Kidney capillary endothelial cell (primary cell): ENCODE measurements at regions not wholly inside any gene's neighbourhood (a gene's known extent, or its start where the extent isn't known, plus 50 kb on each side); places are given as distances from the start of the nearest gene placed in this dataset.

Source experiments
- DNase-seq: peaks from one replicate; pipeline ENCODE4 v3.0.0-alpha.2; 2018; ENCODE audit warnings: low spot score

DNA sequence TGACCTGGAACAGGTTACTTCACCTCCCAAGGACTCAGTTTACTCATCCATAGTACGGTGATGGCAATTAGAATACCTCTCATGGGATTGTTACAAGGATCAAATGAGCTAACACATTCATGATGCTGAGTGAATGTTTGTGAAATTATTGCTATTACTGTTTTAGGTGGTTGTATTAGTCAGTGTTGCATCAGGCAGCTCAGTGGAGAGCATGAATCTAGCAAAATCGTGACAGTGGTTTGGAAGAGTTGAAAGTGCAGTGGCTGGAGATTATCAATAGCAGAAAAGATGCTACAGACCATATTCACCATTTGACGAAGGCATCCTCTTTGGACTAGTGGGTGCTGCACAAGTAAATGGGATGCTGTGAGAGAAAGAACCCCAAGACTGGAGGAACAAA lies 50.4 kb upstream of the CTNNBL1 start:
- DNase-seq = no peak

GRCh38 chr20:37642246-37642645 lies 51.6 kb upstream of the CTNNBL1 start:
- no peak for DNase-seq

- DNase-seq = no peak
Measured at GRCh38 chr20:37640600-37641561, 52.9 kb upstream of the CTNNBL1 start.

GRCh38 chr20:37638527-37638926 lies 55.3 kb upstream of the CTNNBL1 start:
- no peak for DNase-seq

DNA sequence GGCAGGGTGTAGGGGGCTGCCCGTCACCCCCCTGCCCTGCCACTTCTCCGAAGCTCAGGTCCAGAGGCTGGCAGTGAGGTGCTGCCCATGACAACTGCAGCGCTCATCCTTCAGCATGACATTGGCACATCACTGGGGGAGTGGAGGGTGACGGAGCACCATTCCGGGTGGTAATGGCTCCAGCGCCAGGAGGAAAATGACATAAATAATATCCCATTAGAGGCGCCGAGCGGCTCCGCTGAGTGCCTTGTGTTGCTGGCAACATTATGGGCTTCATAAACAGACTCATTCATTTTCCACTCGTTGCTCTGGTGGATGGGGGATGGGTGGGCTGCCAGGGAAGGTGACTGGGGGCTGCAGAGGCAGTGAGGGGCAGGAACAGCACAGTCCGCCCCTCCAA lies 56.9 kb upstream of the CTNNBL1 start:
- no peak for DNase-seq

DNA sequence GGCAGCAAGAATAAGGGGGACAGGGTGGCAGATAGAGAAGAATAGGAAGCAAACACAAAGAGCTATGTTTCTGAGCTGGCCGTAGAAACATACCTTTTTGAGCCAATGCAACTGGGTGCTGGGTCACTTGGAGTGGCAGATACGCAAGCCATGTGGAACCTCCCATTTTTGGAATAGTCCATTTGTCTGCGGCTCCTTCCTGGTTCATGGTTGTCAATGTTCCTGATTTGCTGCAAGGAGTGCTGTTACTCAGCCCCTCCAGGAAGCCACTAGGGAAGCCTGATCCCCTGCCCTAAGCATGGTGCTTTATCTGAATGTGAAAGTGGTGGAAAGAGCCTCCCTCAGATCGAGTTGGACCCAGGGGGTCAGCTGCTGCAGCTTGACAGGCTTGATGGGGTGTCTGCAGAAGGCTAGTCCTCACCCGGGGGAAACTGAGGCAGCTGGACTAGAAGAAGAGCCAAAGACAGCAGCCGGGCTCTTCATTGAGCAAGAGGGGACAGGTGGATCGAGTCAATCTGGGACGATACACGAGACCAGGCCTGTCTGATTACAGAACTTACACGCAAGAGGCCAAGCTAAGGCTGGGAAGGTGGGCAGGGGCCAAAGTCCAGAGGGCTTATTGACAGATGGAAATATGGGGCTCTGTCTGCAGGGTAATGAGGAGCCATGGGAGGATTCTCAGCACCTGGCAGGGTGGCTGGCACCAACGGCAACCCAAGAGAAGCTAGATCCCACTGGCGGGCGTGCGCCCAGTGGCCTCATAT lies 57.4 kb upstream of the CTNNBL1 start:
- DNase-seq = no peak

- DNase-seq = no peak
Measured at GRCh38 chr20:37630993-37631392, 62.8 kb upstream of the CTNNBL1 start.

DNA sequence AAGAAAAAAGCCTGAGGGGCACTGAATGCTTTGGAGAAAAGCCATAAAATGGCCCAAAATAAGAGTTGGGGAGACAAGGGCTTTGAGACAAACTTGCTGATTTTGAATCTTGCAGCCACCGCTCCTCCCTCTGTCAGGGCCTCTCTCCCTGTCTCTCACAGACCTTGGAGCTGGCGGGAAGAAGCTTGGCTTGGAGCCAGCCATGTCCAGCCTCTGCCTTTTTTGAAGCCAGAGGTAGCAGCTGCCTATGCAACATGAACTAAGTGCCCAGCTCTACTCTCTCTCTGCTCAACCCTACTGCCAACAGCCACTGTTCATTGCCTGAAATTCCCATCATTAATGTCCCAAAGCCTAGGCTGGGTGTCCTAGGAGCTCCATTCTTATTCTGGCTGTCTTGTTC lies 63.7 kb upstream of the CTNNBL1 start:
- no peak for DNase-seq

- no peak for DNase-seq
Measured at GRCh38 chr20:37627767-37628130, 66.1 kb upstream of the CTNNBL1 start.

DNA sequence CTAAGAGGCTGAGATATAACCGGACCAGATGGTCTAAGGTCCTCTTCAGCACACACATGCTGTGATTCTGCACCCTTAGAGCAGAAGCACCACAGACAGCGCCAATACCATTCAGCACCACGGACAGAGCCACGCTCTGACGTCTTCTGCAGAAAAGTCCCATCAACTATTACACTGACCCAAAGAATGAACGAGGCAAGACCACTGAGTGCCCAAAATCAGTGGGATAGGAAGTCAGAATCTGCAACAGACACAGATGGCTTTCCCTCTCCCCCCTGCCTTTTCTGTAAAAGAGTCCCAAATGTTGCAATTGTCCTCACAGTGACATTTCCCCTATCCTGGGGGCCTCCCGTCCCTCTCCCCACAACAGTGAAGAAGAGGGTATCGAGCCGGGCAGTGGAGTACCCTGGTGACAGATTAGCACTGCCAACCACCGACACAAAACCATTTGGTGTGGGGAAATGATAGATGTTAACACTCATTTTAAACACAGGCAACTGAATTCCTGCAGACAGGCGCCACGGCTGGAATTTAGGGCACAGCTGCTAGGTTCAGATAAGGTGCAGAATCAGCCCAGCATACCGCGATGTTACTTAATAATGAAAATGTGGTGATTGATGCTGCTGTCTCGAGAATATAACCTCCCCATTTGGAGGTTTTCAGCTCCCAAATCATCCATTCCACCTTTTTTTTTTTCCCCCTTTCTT lies 66.6 kb upstream of the CTNNBL1 start:
- DNase-seq = peak; percentile 35

DNA sequence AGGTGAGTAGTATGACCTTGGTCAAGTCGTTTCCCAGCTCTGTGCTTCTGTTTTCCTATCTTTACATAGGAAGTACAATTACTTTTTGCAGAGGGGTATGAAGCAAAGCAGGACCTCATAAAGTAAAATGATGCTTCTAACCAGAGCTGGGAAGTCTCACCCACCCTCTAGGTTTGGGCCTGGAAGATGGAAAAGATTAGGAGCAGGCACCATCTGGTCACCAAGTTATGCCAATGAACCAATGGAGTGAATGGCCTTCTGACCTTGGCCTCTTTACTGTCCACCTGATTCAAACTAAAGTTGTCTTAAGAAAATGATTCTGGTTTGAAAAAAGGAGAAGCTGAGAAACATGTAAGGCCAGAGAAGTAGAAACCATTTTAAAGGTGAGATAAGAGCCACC lies 68.9 kb upstream of the CTNNBL1 start:
- no peak for DNase-seq

DNA sequence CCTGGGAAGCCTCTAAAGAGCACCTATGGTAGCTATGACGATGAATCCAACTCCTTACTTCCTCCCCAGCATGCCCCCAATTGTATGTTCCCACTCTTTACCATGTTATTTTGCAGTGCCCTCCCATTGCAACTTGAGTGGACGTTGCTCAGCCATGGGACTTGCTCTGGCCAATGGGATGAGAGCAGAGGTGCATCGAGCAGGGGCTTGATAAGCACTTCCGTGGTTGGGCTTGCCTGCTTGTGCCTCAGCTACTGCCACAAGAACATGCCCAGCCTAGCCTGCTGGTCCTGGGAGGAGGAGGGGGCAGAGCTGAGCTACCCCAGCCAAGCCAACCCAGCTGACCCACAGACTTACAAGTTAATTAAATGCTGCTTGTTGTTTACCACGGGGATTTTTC lies 71.1 kb upstream of the CTNNBL1 start:
- DNase-seq = no peak

DNA sequence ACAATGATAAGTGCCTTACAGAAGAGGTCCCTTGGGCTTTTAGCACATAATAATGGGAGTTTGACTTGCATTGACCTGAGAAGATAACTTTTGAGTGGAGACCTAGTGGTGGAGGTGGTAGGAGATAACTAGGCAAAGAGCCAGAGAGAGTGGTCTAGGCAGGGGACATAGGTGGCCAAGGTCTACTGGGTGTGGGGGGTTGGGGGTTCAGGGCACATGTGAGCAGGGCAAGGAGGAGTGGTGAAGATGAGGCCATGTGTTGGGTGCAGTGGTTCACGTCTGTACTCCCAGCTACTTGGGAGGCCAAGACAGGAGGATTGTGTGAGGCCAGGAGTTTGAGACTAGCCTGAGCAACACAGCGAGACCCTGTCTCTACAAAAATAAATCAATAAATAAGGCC lies 74.3 kb upstream of the CTNNBL1 start:
- no peak for DNase-seq

DNA sequence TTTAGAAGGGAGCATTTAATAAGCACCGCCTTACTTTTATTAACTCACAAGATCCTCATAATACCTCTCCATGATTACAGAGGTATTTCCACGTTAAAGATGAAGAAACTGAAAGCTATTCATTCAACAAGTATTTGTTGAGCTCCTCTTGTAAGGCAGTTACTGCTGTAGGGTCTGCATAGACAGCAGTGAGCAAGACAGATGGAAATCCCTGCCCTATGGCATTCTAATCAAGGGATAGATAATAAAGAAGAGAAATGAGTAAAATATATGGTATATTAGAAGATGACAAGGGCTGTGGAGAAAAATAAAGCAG lies 77.8 kb upstream of the CTNNBL1 start:
- no peak for DNase-seq

DNA sequence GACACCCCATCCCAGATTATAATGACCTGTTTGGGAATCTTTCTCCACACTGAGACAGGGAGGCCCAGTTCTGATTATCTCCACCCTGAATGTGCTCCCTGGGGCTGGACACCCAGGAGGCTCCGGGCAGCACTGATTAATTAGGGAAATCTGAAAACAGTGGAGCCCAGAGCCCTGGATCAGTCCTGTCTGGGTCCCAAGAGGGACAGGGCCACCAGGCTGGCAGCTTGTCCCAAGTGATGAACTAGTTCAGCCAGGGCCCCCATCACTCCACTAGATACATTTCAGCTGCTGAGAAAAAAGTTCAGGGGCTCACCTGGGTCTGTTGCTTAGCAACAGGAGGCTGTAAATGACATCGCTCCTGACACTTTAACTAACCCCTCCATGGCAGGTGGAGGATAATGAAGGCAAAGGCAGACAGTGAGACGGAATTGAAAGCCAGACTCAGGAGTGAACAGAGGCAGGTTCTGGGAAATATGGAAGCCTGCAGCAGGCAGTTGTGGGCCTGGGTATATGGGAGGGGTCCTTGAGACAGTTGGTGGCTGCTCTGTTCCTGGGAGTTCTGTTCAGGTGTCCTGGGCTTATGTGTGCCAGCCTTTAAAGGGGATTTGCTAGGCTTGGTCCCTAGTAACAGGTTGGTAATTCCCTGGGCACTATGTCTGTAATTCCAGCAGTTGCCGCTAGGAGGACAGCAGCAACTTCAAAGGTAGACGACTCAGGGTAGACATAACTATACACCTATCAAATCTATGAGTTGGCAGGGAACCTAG lies 78.3 kb upstream of the CTNNBL1 start:
- DNase-seq = no peak

DNA sequence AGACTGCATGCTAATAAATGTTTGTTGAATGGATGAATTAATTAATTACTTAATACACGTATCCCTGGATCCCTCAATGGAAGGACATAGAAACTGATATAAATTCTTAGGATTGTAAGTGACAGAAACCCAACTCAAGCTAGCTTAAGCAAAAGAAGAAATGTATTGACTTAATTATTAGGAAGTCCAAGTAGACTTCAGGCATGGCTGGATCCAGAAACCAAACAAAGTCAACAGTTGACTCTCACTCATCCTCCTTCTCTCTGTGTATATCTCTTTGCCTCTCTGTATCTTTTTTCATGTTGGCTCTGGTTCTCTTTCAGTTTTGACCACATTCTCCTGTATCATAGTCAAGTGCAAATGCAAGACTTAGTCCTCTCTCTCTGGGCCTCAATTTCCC lies 82.0 kb upstream of the CTNNBL1 start:
- no peak for DNase-seq

DNA sequence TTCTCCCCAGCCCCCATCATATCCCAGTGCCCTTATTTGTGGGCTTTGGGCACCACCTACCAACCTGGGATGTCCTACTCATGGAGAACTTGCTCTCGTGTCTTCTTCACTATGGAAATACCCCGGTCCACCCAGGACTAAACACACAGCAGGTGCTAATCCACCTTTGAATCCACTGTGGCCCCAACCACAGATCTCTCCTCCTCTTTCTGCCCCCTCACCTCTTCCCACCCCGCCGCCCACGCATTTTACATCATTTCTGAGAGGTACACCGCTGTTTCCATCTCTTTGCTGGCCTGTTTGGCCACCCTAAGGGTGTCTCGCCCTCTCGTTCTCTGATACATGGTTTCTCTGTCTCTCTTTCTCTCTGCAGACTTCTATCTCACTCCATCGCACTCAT lies 82.5 kb upstream of the CTNNBL1 start:
- no peak for DNase-seq

DNA sequence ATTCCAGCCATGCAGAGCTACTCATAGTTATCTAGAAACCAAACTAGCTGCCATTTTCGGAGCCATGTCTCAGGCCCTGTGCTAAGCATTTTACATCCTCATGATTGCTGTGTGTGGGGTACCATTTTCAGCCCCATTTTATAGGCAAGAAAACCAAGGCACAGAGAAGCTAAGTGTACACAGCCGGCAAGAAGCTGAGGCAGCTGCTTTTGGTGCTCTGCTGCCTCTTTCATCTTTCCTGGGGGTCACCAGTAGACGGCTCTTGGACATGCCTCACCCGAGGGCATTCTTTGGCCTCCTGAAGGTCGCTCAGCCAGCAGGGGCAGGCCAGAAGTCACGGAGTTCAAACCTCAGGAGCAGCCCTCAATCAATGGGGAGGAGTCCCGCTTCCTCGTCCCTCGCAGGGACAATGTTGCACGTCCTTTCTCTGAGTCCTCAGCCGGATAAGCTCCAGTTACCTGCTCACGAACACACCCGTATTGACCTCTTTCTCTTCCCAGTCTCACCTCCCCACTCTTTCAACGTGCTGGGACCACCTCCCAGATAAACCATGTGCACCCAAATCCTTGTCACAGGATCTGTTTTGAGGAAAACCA lies 82.6 kb upstream of the BLCAP start:
- DNase-seq = no peak

- no peak for DNase-seq
Measured at GRCh38 chr20:37602634-37603033, 75.0 kb upstream of the BLCAP start.

DNA sequence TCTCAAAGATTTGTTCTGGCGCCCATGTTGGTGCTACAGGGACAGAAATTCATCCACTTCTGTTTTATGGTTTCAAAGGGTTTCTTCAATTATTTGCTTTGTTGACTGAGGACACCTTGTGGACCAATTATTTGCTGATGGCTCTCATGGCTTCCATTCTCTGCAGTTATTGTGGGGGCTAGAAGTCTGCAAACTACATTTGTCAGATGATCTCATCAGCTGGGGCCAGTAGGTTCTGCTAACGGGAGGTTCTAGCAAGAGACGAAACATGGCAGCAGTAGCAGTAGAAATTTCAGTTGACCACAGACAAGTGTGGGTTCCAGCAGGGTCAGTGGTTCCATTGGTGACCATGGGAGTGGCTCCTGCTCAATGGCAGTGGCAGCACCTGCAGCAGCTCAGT lies 72.8 kb upstream of the BLCAP start:
- DNase-seq = no peak

DNA sequence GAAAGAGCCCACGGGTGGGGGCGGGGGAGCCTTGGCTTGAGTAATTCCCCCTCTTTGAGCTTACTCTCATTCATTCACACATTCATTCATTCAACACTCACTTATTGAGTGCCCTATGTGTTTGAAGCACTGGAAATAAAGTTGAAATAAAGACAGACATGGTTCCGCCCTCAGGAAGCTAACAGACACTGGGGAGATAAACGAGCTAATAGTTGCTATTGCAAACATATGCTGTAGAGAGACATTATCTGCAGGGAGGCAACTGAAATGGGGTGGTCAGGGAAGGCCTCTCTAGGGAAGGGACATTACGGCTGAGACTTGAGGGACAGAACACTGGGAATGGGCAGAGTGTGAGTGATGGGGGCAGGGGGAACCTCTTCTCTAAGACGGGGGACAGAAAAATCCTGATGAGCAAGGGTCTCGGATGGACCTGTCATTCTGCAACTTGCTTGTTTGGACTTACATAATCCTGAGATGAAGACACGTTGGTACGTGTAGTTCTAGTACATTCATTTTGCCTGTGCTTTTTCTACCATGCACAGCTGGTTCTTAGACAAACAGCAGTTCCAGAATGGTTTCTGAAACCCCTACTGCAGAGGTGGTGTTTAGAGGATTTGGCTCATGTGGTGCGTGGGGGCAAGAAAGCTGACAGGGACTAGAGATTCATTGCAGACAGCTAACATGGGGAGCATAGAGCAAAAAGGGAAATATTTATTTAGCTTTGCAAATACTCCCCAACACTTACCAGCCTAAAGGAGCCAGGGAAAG lies 71.1 kb upstream of the BLCAP start:
- no peak for DNase-seq
